Vagina (tissue), 2 donors: ENCODE measurements at regions not wholly inside any gene's neighbourhood (a gene's known extent, or its start where the extent isn't known, plus 50 kb on each side); places are given as distances from the start of the nearest gene placed in this dataset.

ENCODE experiments used
- DNase-seq, 2 donors: peaks; one replicate each; pipeline ENCODE4 v3.0.0-alpha.2; 2017; ENCODE audit errors: extremely low spot score in 2 of 2
- H3K27ac ChIP-seq: fragments of 200-600 bp; sonication (generic); one replicate; pipeline ENCODE4 v1.5.1; 2019
- H3K27me3 ChIP-seq: fragments of 200-600 bp; sonication (generic); one replicate; pipeline ENCODE4 v1.5.1; 2019
- H3K36me3 ChIP-seq, 2 donors: fragments of 200-600 bp; sonication (generic); one replicate each; pipeline ENCODE4 v1.5.1; 2017 to 2019
- H3K4me1 ChIP-seq: fragments of 200-600 bp; sonication (generic); one replicate; pipeline ENCODE4 v1.5.1; 2019
- H3K4me3 ChIP-seq, 2 donors: fragments of 200-600 bp; sonication (generic); 1 replicate in 1 of 2; 2 replicates in 1 of 2; pipeline ENCODE4 v1.5.1; 2016 to 2019
- H3K9me3 ChIP-seq: fragments of 200-600 bp; sonication (generic); one replicate; pipeline ENCODE4 v1.5.1; 2019
- CTCF ChIP-seq, 3 experiments: fragments of 450-650 bp in 2 of 3; fragments of 200-600 bp in 1 of 3; sonication (generic) in 1 of 3; IDR thresholded peaks; one replicate each; pipeline ENCODE4 v1.5.1; 2017 to 2019; ENCODE audit warnings: antibody characterized with exemption in 3 of 3, mild to moderate bottlenecking in 2 of 3, moderate library complexity in 2 of 3
- POLR2A ChIP-seq, 2 donors: fragments of 450-650 bp; IDR thresholded peaks; one replicate each; pipeline ENCODE4 v1.6.1; 2017; ENCODE audit warnings: antibody characterized with exemption in 2 of 2, mild to moderate bottlenecking in 2 of 2, moderate library complexity in 2 of 2
- POLR2AphosphoS5 ChIP-seq, 2 donors: sonication (generic); formaldehyde crosslinking; IDR thresholded peaks; one replicate each; pipeline ENCODE4 v1.9.0; 2017; ENCODE audit warnings: antibody characterized with exemption in 2 of 2, mild to moderate bottlenecking in 2 of 2, low read depth in 1 of 2; ENCODE audit not compliant: insufficient read depth in 1 of 2
- intact Hi-C: fragments of 100-400 bp; cut with DNase I; formaldehyde crosslinking; loops from one replicate; pipeline ENCODE4 v1.15.1; 2023

GRCh38 chr5:38686658-38687057, 130.2 kb upstream of the LIFR start:
- H3K9me3 ChIP-seq, result no peaks in the 10 kb centered on the region
- H3K27me3 ChIP-seq, result no peaks in the 10 kb centered on the region
- TF ChIP-seq POLR2A (IDR thresholded peaks at IDR 0.05) (no peak), CTCF (IDR thresholded peaks at IDR 0.05) (no peak), POLR2AphosphoS5 (IDR thresholded peaks at IDR 0.05; ENCODE audit: insufficient read depth in 1 of 2, low read depth in 1 of 2) (no peak)
- no peak for DNase-seq
- no peak overlapping the region for H3K27ac ChIP-seq
- intact Hi-C loops, result no loop called here
- H3K36me3 ChIP-seq, result no peaks in the 10 kb centered on the region
- H3K4me1 ChIP-seq, result no peaks in the 10 kb centered on the region
- no peak overlapping the region for H3K4me3 ChIP-seq

GRCh38 chr5:38692346-38692745, 135.9 kb upstream of the LIFR start:
- H3K4me1 ChIP-seq, result no peaks in the 10 kb centered on the region
- no peak for DNase-seq
- no peak overlapping the region for H3K4me3 ChIP-seq
- no peaks in the 10 kb centered on the region for H3K27me3 ChIP-seq
- no peak for TF ChIP-seq CTCF (IDR thresholded peaks at IDR 0.05)
- no peak for TF ChIP-seq POLR2A (IDR thresholded peaks at IDR 0.05)
- TF ChIP-seq POLR2AphosphoS5 (IDR thresholded peaks at IDR 0.05; ENCODE audit: insufficient read depth in 1 of 2, low read depth in 1 of 2), result no peak
- no peak overlapping the region for H3K27ac ChIP-seq
- H3K9me3 ChIP-seq, result no peaks in the 10 kb centered on the region
- H3K36me3 ChIP-seq, result no peaks in the 10 kb centered on the region
- intact Hi-C loops, result no loop called here

- Histone ChIP-seq H3K9me3 (no peaks in the 10 kb centered on the region), H3K4me1 (no peaks in the 10 kb centered on the region), H3K36me3 (no peaks in the 10 kb centered on the region), H3K27me3 (no peaks in the 10 kb centered on the region), H3K27ac (no peak overlapping the region), H3K4me3 (no peak overlapping the region)
- DNase-seq, result no peak
- intact Hi-C loops, result no loop called here
- TF ChIP-seq CTCF (IDR thresholded peaks at IDR 0.05) (no peak), POLR2AphosphoS5 (IDR thresholded peaks at IDR 0.05; ENCODE audit: insufficient read depth in 1 of 2, low read depth in 1 of 2) (no peak), POLR2A (IDR thresholded peaks at IDR 0.05) (no peak)
These were observed 136.5 kb upstream of the LIFR start for GRCh38 chr5:38692781-38693527.

GRCh38 chr5:38695021-38695958, 138.8 kb upstream of the LIFR start:
- DNase-seq, result no peak
- Histone ChIP-seq H3K4me1 (no peaks in the 10 kb centered on the region), H3K36me3 (no peaks in the 10 kb centered on the region), H3K4me3 (no peak overlapping the region), H3K27me3 (no peaks in the 10 kb centered on the region), H3K27ac (no peak overlapping the region), H3K9me3 (no peaks in the 10 kb centered on the region)
- no peak for TF ChIP-seq POLR2A (IDR thresholded peaks at IDR 0.05)
- no peak for TF ChIP-seq POLR2AphosphoS5 (IDR thresholded peaks at IDR 0.05; ENCODE audit: insufficient read depth in 1 of 2, low read depth in 1 of 2)
- TF ChIP-seq CTCF (IDR thresholded peaks at IDR 0.05), result no peak
- intact Hi-C loops, result no loop called here
